Stimulated activated CD4-positive, alpha-beta T cell treated with anti-CD3 and anti-CD28 coated beads, Interleukin-15, amount 100 ng/mL, for 24 hours (primary cell): ENCODE measurements at regions not wholly inside any gene's neighbourhood (a gene's known extent, or its start where the extent isn't known, plus 50 kb on each side); places are given as distances from the start of the nearest gene placed in this dataset.
"Not testable (repeated sequence)": the region's sequence is repeated elsewhere in the genome, so short reads cannot be mapped to it uniquely, and the experiment has no call there.

Experiments used
- DNase-seq: peaks from one replicate; pipeline ENCODE4 v3.0.0-alpha.2; 2020

- not testable (repeated sequence) for DNase-seq
Observed at GRCh38 chr11:130682471-130682870, 233.8 kb downstream of the SNX19 start.

- no peak for DNase-seq
Observed at GRCh38 chr11:130689222-130689908, 226.9 kb downstream of the SNX19 start.

GRCh38 chr11:130691581-130691980 lies 224.7 kb downstream of the SNX19 start:
- no peak for DNase-seq

GRCh38 chr11:130692220-130692619 lies 224.1 kb downstream of the SNX19 start:
- DNase-seq = no peak

GRCh38 chr11:130693543-130693942 lies 222.7 kb downstream of the SNX19 start:
- no peak for DNase-seq

- DNase-seq = no peak
Observed at GRCh38 chr11:130694488-130695045, 221.7 kb downstream of the SNX19 start.

GRCh38 chr11:130698174-130698573 lies 218.1 kb downstream of the SNX19 start:
- no peak for DNase-seq

GRCh38 chr11:130699561-130699960 lies 216.7 kb downstream of the SNX19 start:
- no peak for DNase-seq

- no peak for DNase-seq
Observed at GRCh38 chr11:130700092-130700491, 216.2 kb downstream of the SNX19 start.

- no peak for DNase-seq
Observed at GRCh38 chr11:130703489-130704190, 212.6 kb downstream of the SNX19 start.

- DNase-seq = no peak
Observed at GRCh38 chr11:130705670-130706421, 210.4 kb downstream of the SNX19 start.

- no peak for DNase-seq
Observed at GRCh38 chr11:130706572-130706971, 209.7 kb downstream of the SNX19 start.

GRCh38 chr11:130707217-130707616 lies 209.1 kb downstream of the SNX19 start:
- DNase-seq = no peak

GRCh38 chr11:130709531-130709930 lies 206.7 kb downstream of the SNX19 start:
- no peak for DNase-seq

- no peak for DNase-seq
Observed at GRCh38 chr11:130710021-130710420, 206.3 kb downstream of the SNX19 start.

GRCh38 chr11:130710497-130711012 lies 205.7 kb downstream of the SNX19 start:
- DNase-seq = no peak

- no peak for DNase-seq
Observed at GRCh38 chr11:130711193-130711592, 205.1 kb downstream of the SNX19 start.

- DNase-seq = no peak
Observed at GRCh38 chr11:130712480-130712879, 203.8 kb downstream of the SNX19 start.

- no peak for DNase-seq
Observed at GRCh38 chr11:130715085-130715876, 201.0 kb downstream of the SNX19 start.

- no peak for DNase-seq
Observed at GRCh38 chr11:130715877-130716220, 200.4 kb downstream of the SNX19 start.

GRCh38 chr11:130718120-130718519 lies 198.2 kb downstream of the SNX19 start:
- DNase-seq = no peak

GRCh38 chr11:130719220-130719915 lies 196.9 kb downstream of the SNX19 start:
- DNase-seq = no peak
